PC-9 (cell line): ENCODE measurements at regions not wholly inside any gene's neighbourhood (a gene's known extent, or its start where the extent isn't known, plus 50 kb on each side); places are given as distances from the start of the nearest gene placed in this dataset.

ENCODE experiments used
- BruUV-seq: library from RNA; stranded (reverse); fragments of 400-500 nt; replicated peaks from 2 replicates; lab custom pipeline; 2021; lab: Mats Ljungman, UMichigan
- CTCF ChIA-PET: fragments of 300-600 bp; sonication (Branson Sonifier 250); formaldehyde crosslinking; loops from one replicate; lab custom pipeline; 2022; ENCODE audit warnings: antibody characterized with exemption; lab: Charles Lee
- POLR2A ChIA-PET: fragments of 300-600 bp; sonication (Branson Sonifier 250); formaldehyde crosslinking; loops from one replicate; lab custom pipeline; 2022; ENCODE audit warnings: antibody characterized with exemption; ENCODE audit not compliant: unreplicated experiment; lab: Charles Lee
- DNase-seq, 2 experiments: peaks; one replicate each; pipeline versions ENCODE4 v3.0.0 to v3.0.0-alpha.2; 2015 to 2022; ENCODE audit warnings: mixed read lengths in 1 of 2
- H2AFZ ChIP-seq: fragments of 200-600 bp; sonication (generic); 2 replicates; pipeline ENCODE4 v1.8.1; 2017; ENCODE audit warnings: antibody characterized with exemption
- H3F3A ChIP-seq: fragments of 200-600 bp; sonication (generic); 2 replicates; pipeline ENCODE4 v1.8.1; 2017; ENCODE audit warnings: antibody characterized with exemption, mild to moderate bottlenecking, low read depth; ENCODE audit not compliant: insufficient read depth
- H3K27ac ChIP-seq: fragments of 200-600 bp; sonication (generic); 2 replicates; pipeline ENCODE4 v1.6.1; 2016; ENCODE audit warnings: mixed run types
- H3K27me3 ChIP-seq: fragments of 200-600 bp; sonication (generic); 2 replicates; pipeline ENCODE4 v1.6.1; 2016; ENCODE audit warnings: low read depth, mixed run types; ENCODE audit not compliant: insufficient read depth
- H3K36me3 ChIP-seq: fragments of 200-600 bp; sonication (generic); 2 replicates; pipeline ENCODE4 v1.6.1; 2016; ENCODE audit warnings: low read depth, mixed run types
- H3K4me1 ChIP-seq: fragments of 200-600 bp; sonication (generic); replicated peaks from 2 replicates; pipeline ENCODE4 v1.6.1; 2016; ENCODE audit warnings: mixed run types; ENCODE audit not compliant: insufficient read depth
- H3K4me2 ChIP-seq: fragments of 200-600 bp; sonication (generic); 2 replicates; pipeline ENCODE4 v1.6.1; 2017; ENCODE audit warnings: mixed run types
- H3K4me3 ChIP-seq: fragments of 200-600 bp; sonication (generic); 2 replicates; pipeline ENCODE4 v1.6.1; 2016; ENCODE audit warnings: mixed run types
- H3K79me2 ChIP-seq: fragments of 200-600 bp; sonication (generic); 2 replicates; pipeline ENCODE4 v1.6.1; 2017; ENCODE audit warnings: low read depth, mixed run types
- H3K9me2 ChIP-seq: fragments of 200-600 bp; sonication (generic); 2 replicates; pipeline ENCODE4 v1.8.1; 2017; ENCODE audit warnings: mild to moderate bottlenecking; ENCODE audit not compliant: insufficient read depth
- H3K9me3 ChIP-seq: fragments of 200-600 bp; sonication (generic); 2 replicates; pipeline ENCODE4 v1.8.1; 2016; ENCODE audit warnings: low read depth; ENCODE audit not compliant: insufficient read depth
- H4K20me1 ChIP-seq: fragments of 200-600 bp; sonication (generic); 2 replicates; pipeline ENCODE4 v1.8.1; 2017; ENCODE audit not compliant: insufficient read depth
- EZH2 ChIP-seq: fragments of 200-600 bp; sonication (generic); IDR thresholded peaks from 2 replicates; pipeline ENCODE4 v1.8.0; 2017; ENCODE audit warnings: antibody characterized with exemption, low read depth
- intact Hi-C: fragments of 100-400 bp; cut with micrococcal nuclease; formaldehyde crosslinking; loops from one replicate; pipeline ENCODE4 v1.10.0; 2022; ENCODE audit not compliant: unreplicated experiment
- TF ChIP-seq, protein P1 (sequence below): fragments of 200-600 bp; sonication (generic); conservative IDR thresholded peaks from 2 replicates; pipeline ENCODE4 v1.6.1; 2017; ENCODE audit warnings: mixed run types, antibody characterized with exemption, mild to moderate bottlenecking, moderate library complexity

- DNase-seq, result no peak
- peaks cover 44% of the 10 kb centered on the region for H3K27me3 ChIP-seq
- H3K4me2 ChIP-seq, result peak overlapping the region; percentile 34
- no peaks in the 10 kb centered on the region; the same call in 1 of the 2 replicates for H4K20me1 ChIP-seq
- no peak overlapping the region; the same call in 1 of the 2 replicates for H2AFZ ChIP-seq
- no peak overlapping the region for H3K4me3 ChIP-seq
- H3K36me3 ChIP-seq, result no peaks in the 10 kb centered on the region
- H3F3A ChIP-seq, result no peaks in the 10 kb centered on the region
- 0 out of 2 replicates have a peak, but pooled peaks cover 5% of the 10 kb centered on the region for H3K9me2 ChIP-seq
- TF ChIP-seq, protein P1, sequence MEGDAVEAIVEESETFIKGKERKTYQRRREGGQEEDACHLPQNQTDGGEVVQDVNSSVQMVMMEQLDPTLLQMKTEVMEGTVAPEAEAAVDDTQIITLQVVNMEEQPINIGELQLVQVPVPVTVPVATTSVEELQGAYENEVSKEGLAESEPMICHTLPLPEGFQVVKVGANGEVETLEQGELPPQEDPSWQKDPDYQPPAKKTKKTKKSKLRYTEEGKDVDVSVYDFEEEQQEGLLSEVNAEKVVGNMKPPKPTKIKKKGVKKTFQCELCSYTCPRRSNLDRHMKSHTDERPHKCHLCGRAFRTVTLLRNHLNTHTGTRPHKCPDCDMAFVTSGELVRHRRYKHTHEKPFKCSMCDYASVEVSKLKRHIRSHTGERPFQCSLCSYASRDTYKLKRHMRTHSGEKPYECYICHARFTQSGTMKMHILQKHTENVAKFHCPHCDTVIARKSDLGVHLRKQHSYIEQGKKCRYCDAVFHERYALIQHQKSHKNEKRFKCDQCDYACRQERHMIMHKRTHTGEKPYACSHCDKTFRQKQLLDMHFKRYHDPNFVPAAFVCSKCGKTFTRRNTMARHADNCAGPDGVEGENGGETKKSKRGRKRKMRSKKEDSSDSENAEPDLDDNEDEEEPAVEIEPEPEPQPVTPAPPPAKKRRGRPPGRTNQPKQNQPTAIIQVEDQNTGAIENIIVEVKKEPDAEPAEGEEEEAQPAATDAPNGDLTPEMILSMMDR, result no peak
- no peak for TF ChIP-seq EZH2
- no peak overlapping the region for H3K27ac ChIP-seq
- H3K4me1 ChIP-seq, result no peaks in the 10 kb centered on the region
- H3K9me3 ChIP-seq, result no peaks in the 10 kb centered on the region
- H3K79me2 ChIP-seq, result no peaks in the 10 kb centered on the region
- ChIA-PET POLR2A (no interaction called here), CTCF (no interaction called here)
- intact Hi-C loops, result no loop called here
- no TSS peak for BruUV-seq
Observed at GRCh38 chr9:68643901-68644809, 60.9 kb upstream of the PIP5K1B start.

DNA sequence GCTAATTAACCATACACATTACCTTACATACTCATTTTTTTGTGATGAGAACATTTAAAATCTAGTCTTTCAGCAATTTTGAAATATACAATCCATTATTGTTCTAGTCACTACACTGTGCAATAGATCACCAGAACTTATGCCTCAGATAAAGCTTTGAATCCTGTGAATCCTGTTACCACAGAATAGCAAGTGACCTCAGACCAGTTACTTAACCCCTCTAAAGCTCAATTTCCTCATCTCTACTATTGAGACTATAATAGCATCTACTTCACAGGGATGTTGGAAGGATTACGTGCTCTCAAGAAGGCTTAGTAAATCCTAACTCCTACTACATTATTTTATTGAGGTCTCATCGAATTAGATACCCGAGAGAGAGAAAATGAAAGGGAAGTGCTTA, 60.2 kb upstream of the PIP5K1B start:
- intact Hi-C loops, result no loop called here
- no peaks in the 10 kb centered on the region for H3K4me1 ChIP-seq
- BruUV-seq, result no TSS peak

GRCh38 chr9:68648164-68648563, 56.9 kb upstream of the PIP5K1B start:
- TF ChIP-seq EZH2, result no peak
- TF ChIP-seq, protein P1, result no peak
- ChIA-PET POLR2A (no interaction called here), CTCF (no interaction called here)
- no peaks in the 10 kb centered on the region for H3K4me1 ChIP-seq
- no peak overlapping the region for H3K4me2 ChIP-seq
- H3K27me3 ChIP-seq, result peaks cover 37% of the 10 kb centered on the region
- H3K9me2 ChIP-seq, result 0 out of 2 replicates have a peak, but pooled peaks cover 5% of the 10 kb centered on the region
- H3K79me2 ChIP-seq, result no peaks in the 10 kb centered on the region
- intact Hi-C loops, result no loop called here
- H3K27ac ChIP-seq, result no peak overlapping the region
- H3K4me3 ChIP-seq, result no peak overlapping the region
- no peak overlapping the region for H2AFZ ChIP-seq
- no peak for DNase-seq
- H4K20me1 ChIP-seq, result no peaks in the 10 kb centered on the region
- no TSS peak for BruUV-seq
- H3K9me3 ChIP-seq, result no peaks in the 10 kb centered on the region
- H3F3A ChIP-seq, result no peaks in the 10 kb centered on the region
- H3K36me3 ChIP-seq, result no peaks in the 10 kb centered on the region

More for the DNA sequence above, 60.2 kb upstream of the PIP5K1B start:
- H4K20me1 ChIP-seq, result no peaks in the 10 kb centered on the region; the same call in 1 of the 2 replicates
- H2AFZ ChIP-seq, result no peak overlapping the region
- DNase-seq, result no peak
- POLR2A ChIA-PET, result no interaction called here
- no peak overlapping the region for H3K4me2 ChIP-seq
- no peaks in the 10 kb centered on the region for H3K79me2 ChIP-seq
- 0 out of 2 replicates have a peak, but pooled peaks cover 5% of the 10 kb centered on the region for H3K9me2 ChIP-seq
- no peak overlapping the region for H3K4me3 ChIP-seq
- TF ChIP-seq EZH2, result no peak
- TF ChIP-seq, protein P1, result no peak
- H3K36me3 ChIP-seq, result no peaks in the 10 kb centered on the region
- H3K27ac ChIP-seq, result no peak overlapping the region
- H3K27me3 ChIP-seq, result peaks cover 40% of the 10 kb centered on the region
- no peaks in the 10 kb centered on the region for H3K9me3 ChIP-seq
- CTCF ChIA-PET, result no interaction called here
- no peaks in the 10 kb centered on the region for H3F3A ChIP-seq
